Thymus (tissue), 11 donors: ENCODE measurements at regions not wholly inside any gene's neighbourhood (a gene's known extent, or its start where the extent isn't known, plus 50 kb on each side); places are given as distances from the start of the nearest gene placed in this dataset.
"Not testable (repeated sequence)": the region's sequence is repeated elsewhere in the genome, so short reads cannot be mapped to it uniquely, and the experiment has no call there.

Experiments
- DNase-seq, 9 donors: peaks; one replicate each; pipeline ENCODE4 v3.0.0-alpha.2; 2013; ENCODE audit warnings: low spot score in 9 of 9, low read depth in 6 of 9, missing footprints in 1 of 9
- H3K27ac ChIP-seq, 2 donors: one replicate each; pipeline ENCODE4 v1.5.1; 2013; ENCODE audit warnings: control low read depth in 1 of 2, low read depth in 1 of 2, low read length in 1 of 2, mild to moderate bottlenecking in 1 of 2, moderate library complexity in 1 of 2
- H3K27me3 ChIP-seq, 2 donors: one replicate each; pipeline ENCODE4 v1.5.1; 2013; ENCODE audit warnings: low read length in 1 of 2; ENCODE audit not compliant: control insufficient read depth in 2 of 2, insufficient read depth in 1 of 2
- H3K36me3 ChIP-seq, 2 donors: one replicate each; pipeline ENCODE4 v1.5.1; 2013; ENCODE audit warnings: low read length in 1 of 2, mild to moderate bottlenecking in 1 of 2, moderate library complexity in 1 of 2; ENCODE audit not compliant: control insufficient read depth in 2 of 2, insufficient read depth in 2 of 2
- H3K4me1 ChIP-seq, 2 donors: one replicate each; pipeline ENCODE4 v1.5.1; 2013; ENCODE audit warnings: low read length in 2 of 2; ENCODE audit not compliant: control insufficient read depth in 2 of 2, insufficient read depth in 2 of 2
- H3K4me3 ChIP-seq, 2 donors: one replicate each; pipeline ENCODE4 v1.5.1; 2013; ENCODE audit warnings: low read length in 2 of 2, control low read depth in 1 of 2, mild to moderate bottlenecking in 1 of 2
- H3K9me3 ChIP-seq, 2 donors: one replicate each; pipeline ENCODE4 v1.5.1; 2013; ENCODE audit warnings: low read length in 1 of 2, mild to moderate bottlenecking in 1 of 2; ENCODE audit not compliant: control insufficient read depth in 2 of 2, insufficient read depth in 1 of 2
- WGBS: extraction: QIAGEN DNeasy Blood & Tissue Kit; methylation state at CpG from one replicate; pipeline ENCODE4 v1.1.7; 2013; 5-methylcytosine and 5-hydroxymethylcytosine counted together
- donor health status: healthy.

DNA sequence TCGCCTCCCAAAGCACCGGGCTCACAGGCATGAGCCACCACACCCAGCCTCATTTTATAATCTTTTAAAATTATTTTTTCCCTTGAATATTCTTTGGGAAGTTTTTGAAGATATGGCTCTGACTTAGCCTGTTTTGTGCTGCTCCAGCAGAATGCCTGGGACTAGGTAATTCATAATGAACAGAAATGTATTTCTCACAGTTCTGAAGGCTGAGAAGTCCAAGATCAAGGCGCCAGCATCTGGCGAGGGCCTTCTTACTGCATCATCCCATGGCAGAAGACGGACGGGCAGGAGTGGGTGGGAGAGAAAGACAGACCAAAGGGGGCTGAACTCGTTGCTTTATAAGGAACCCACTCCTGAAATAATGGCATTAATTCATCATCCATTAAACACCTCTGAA lies 99.0 kb upstream of the SLC25A33 start:
- Histone ChIP-seq H3K27ac (no peak overlapping the region), H3K9me3 (no peaks in the 10 kb centered on the region), H3K36me3 (no peaks in the 10 kb centered on the region), H3K4me3 (no peak overlapping the region), H3K4me1 (peaks cover 4 to 13% of the 10 kb centered on the region in 2 donors), H3K27me3 (peaks cover 0 to 6% of the 10 kb centered on the region in 2 donors)
- no peak for DNase-seq
- 94% methylated on average over 7 of the region's 7 CpGs for WGBS

GRCh38 chr1:9440763-9441194 lies 98.5 kb upstream of the SLC25A33 start:
- H3K27ac ChIP-seq, result no peak overlapping the region
- H3K4me1 ChIP-seq, result peaks cover 4 to 13% of the 10 kb centered on the region in 2 donors
- no peak for DNase-seq
- no peaks in the 10 kb centered on the region for H3K9me3 ChIP-seq
- H3K27me3 ChIP-seq, result peaks cover 0 to 6% of the 10 kb centered on the region in 2 donors
- 91% methylated on average over 3 of the region's 3 CpGs for WGBS
- H3K4me3 ChIP-seq, result no peak overlapping the region
- no peaks in the 10 kb centered on the region for H3K36me3 ChIP-seq

DNA sequence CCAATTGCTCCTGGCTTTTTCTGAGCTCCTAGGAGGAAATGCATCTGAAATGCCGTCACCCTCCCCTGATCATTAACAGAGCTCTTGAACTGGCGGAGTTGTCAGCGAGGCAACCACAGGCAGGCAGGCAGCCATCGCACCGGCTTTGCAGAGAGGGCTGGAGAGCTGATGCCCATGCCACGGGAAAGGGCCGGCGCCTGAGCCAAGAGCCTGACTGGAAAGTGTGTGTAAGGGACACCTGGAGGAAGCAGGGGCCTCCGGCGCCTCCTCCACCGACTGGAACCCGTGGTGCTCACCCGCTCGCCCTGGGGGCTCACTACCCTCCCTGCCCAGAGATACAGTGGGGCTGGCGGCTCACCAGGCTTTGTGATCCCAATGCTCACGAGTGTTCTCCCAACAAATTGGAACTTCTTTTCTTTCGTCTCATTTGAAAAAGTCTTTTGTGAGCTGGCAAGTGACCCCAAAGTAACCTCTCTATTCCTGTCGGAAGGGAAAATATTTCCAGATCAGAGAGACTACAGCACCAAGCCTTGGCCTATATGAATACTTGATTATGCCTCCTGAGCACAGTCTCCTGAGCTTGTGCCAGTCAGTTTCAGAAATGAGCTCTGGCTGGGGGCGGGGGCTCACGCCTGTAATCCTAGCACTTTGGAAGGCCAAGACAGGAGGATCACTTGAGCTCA lies 97.7 kb upstream of the SLC25A33 start:
- H3K27ac ChIP-seq, result no peak overlapping the region
- no peak for DNase-seq
- H3K9me3 ChIP-seq, result no peaks in the 10 kb centered on the region

DNA sequence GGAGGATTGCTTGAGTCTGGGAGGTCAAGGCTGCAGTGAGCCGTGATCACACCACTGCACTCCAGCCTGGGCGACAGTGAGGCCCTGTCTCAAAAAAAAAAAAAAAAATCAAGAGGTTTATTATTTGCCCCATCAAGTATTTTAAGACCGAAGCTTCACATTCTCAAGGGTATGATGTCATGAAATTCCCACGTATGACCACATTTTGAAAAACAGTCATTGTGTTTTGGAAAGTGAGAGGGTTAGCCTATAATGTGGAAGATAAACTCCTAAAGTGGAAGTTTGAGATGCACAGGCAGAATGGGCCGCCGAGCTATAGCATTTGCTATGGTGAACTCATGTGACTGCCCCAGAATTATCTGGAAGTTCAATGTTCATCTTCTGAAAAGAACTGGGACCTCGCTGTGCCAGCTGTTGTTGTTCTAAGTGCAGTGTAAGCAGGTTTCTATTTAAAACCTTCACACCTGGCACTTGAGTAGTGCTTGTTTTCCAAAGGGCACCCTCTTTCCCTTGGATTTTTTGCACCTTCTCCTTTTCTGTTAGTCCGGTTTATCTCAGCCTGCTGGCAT lies 96.9 kb upstream of the SLC25A33 start:
- peak in 1 of 9 donors; percentile 62 for DNase-seq
- no peak overlapping the region for H3K27ac ChIP-seq

More for the DNA sequence above, 97.7 kb upstream of the SLC25A33 start:
- WGBS, result 88% methylated on average over 20 of the region's 20 CpGs
- Histone ChIP-seq H3K36me3 (no peaks in the 10 kb centered on the region), H3K4me3 (no peak overlapping the region), H3K4me1 (peaks cover 4 to 13% of the 10 kb centered on the region in 2 donors), H3K27me3 (peaks cover 0 to 6% of the 10 kb centered on the region in 2 donors)

GRCh38 chr1:9442986-9443385 lies 96.3 kb upstream of the SLC25A33 start:
- H3K4me3 ChIP-seq, result no peak overlapping the region
- peaks cover 0 to 6% of the 10 kb centered on the region in 2 donors for H3K27me3 ChIP-seq
- WGBS, result 98% methylated on average over 3 of the region's 3 CpGs
- H3K9me3 ChIP-seq, result no peaks in the 10 kb centered on the region
- DNase-seq, result no peak
- H3K4me1 ChIP-seq, result peaks cover 4 to 13% of the 10 kb centered on the region in 2 donors
- no peaks in the 10 kb centered on the region for H3K36me3 ChIP-seq
- H3K27ac ChIP-seq, result no peak overlapping the region

More for the DNA sequence above, 96.9 kb upstream of the SLC25A33 start:
- WGBS, result 94% methylated on average over 8 of the region's 8 CpGs
- Histone ChIP-seq H3K4me3 (no peak overlapping the region), H3K9me3 (no peaks in the 10 kb centered on the region), H3K27me3 (peaks cover 0 to 6% of the 10 kb centered on the region in 2 donors), H3K36me3 (no peaks in the 10 kb centered on the region), H3K4me1 (peaks cover 4 to 13% of the 10 kb centered on the region in 2 donors)

GRCh38 chr1:9443913-9444445 lies 95.3 kb upstream of the SLC25A33 start:
- H3K27ac ChIP-seq, result peak overlapping the region in 1 of 2 donors; percentile 18
- H3K27me3 ChIP-seq, result peaks cover 0 to 11% of the 10 kb centered on the region in 2 donors
- H3K36me3 ChIP-seq, result no peaks in the 10 kb centered on the region
- no peaks in the 10 kb centered on the region for H3K9me3 ChIP-seq
- WGBS, result 85% methylated on average over 14 of the region's 14 CpGs
- peaks cover 4 to 20% of the 10 kb centered on the region in 2 donors for H3K4me1 ChIP-seq
- no peak overlapping the region for H3K4me3 ChIP-seq
- no peak for DNase-seq

- peak overlapping the region in 1 of 2 donors; percentile 42 for H3K27ac ChIP-seq
- no peak overlapping the region for H3K4me3 ChIP-seq
- peaks cover 4 to 20% of the 10 kb centered on the region in 2 donors for H3K4me1 ChIP-seq
- WGBS, result 97% methylated on average over 12 of the region's 12 CpGs
- peaks cover 0 to 11% of the 10 kb centered on the region in 2 donors for H3K27me3 ChIP-seq
- no peaks in the 10 kb centered on the region for H3K9me3 ChIP-seq
- no peaks in the 10 kb centered on the region for H3K36me3 ChIP-seq
- DNase-seq, result no peak
These were observed 94.7 kb upstream of the SLC25A33 start for GRCh38 chr1:9444532-9444931.

GRCh38 chr1:9445081-9445480 lies 94.2 kb upstream of the SLC25A33 start:
- WGBS, result 99% methylated on average over 10 of the region's 10 CpGs
- H3K9me3 ChIP-seq, H3K27ac ChIP-seq, H3K4me3 ChIP-seq, DNase-seq, H3K36me3 ChIP-seq: not testable (repeated sequence)
- peaks cover 0 to 11% of the 10 kb centered on the region in 2 donors for H3K27me3 ChIP-seq
- peaks cover 4 to 20% of the 10 kb centered on the region in 2 donors for H3K4me1 ChIP-seq
